Smooth muscle cell (in vitro differentiated cells): ENCODE measurements at regions not wholly inside any gene's neighbourhood (a gene's known extent, or its start where the extent isn't known, plus 50 kb on each side); places are given as distances from the start of the nearest gene placed in this dataset.
A peak's percentile ranks its signal among the peaks of the same experiment; 100 is the strongest.
"Not testable (repeated sequence)": the region's sequence is repeated elsewhere in the genome, so short reads cannot be mapped to it uniquely, and the experiment has no call there.

Experiments used
- DNase-seq: peaks from one replicate; lab custom pipeline; 2025; ENCODE audit not compliant: unreplicated experiment; lab: John Stamatoyannopoulos, UW
- H2AFZ ChIP-seq: fragments of 200-600 bp; sonication (generic); 2 replicates; pipeline ENCODE4 v1.6.0; 2016; ENCODE audit warnings: antibody characterized with exemption, low read depth, mild to moderate bottlenecking
- H3F3A ChIP-seq: fragments of 200-600 bp; sonication (generic); 2 replicates; pipeline ENCODE4 v1.6.0; 2017; ENCODE audit warnings: antibody characterized with exemption, low read depth
- H3K27ac ChIP-seq: fragments of 200-600 bp; sonication (generic); 2 replicates; pipeline ENCODE4 v1.5.1; 2016; ENCODE audit warnings: low read depth, mild to moderate bottlenecking
- H3K27me3 ChIP-seq: fragments of 200-600 bp; sonication (generic); 2 replicates; pipeline ENCODE4 v1.6.1; 2016; ENCODE audit warnings: low read depth, mild to moderate bottlenecking
- H3K36me3 ChIP-seq: fragments of 200-600 bp; sonication (generic); 2 replicates; pipeline ENCODE4 v1.5.1; 2016; ENCODE audit warnings: low read depth
- H3K4me1 ChIP-seq: fragments of 200-600 bp; sonication (generic); 2 replicates; pipeline ENCODE4 v1.5.1; 2016; ENCODE audit warnings: low read depth
- H3K4me2 ChIP-seq: fragments of 200-600 bp; sonication (generic); 2 replicates; pipeline ENCODE4 v1.6.0; 2016; ENCODE audit warnings: mild to moderate bottlenecking
- H3K4me3 ChIP-seq: fragments of 200-600 bp; sonication (generic); 2 replicates; pipeline ENCODE4 v1.5.1; 2016; ENCODE audit warnings: mild to moderate bottlenecking
- H3K79me2 ChIP-seq: fragments of 200-600 bp; sonication (generic); 2 replicates; pipeline ENCODE4 v1.6.0; 2016; ENCODE audit warnings: low read depth, mild to moderate bottlenecking
- H3K9ac ChIP-seq: fragments of 200-600 bp; sonication (generic); 2 replicates; pipeline ENCODE4 v1.6.0; 2016; ENCODE audit warnings: low read depth
- H3K9me3 ChIP-seq: fragments of 200-600 bp; sonication (generic); replicated peaks from 2 replicates; pipeline ENCODE4 v1.5.1; 2016; ENCODE audit warnings: low read depth
- H4K20me1 ChIP-seq: fragments of 200-600 bp; sonication (generic); 2 replicates; pipeline ENCODE4 v1.6.0; 2016; ENCODE audit warnings: low read depth
- CTCF ChIP-seq: fragments of 200-600 bp; sonication (generic); IDR thresholded peaks from 2 replicates; pipeline ENCODE4 v1.5.1; 2017; ENCODE audit warnings: borderline replicate concordance, mild to moderate bottlenecking, antibody characterized with exemption; ENCODE audit not compliant: insufficient read depth, poor library complexity, severe bottlenecking
- WGBS: methylation state at CpG from one replicate; pipeline ENCODE4 v1.1.7; 2016; ENCODE audit warnings: low lambda C conversion rate; 5-methylcytosine and 5-hydroxymethylcytosine counted together

- H2AFZ ChIP-seq: no peak overlapping the region
- H3K4me2 ChIP-seq: no peak overlapping the region
- peak overlapping the region; percentile 6 for H3K27ac ChIP-seq
- no peaks in the 10 kb centered on the region for H3K27me3 ChIP-seq
- no peak overlapping the region for H3K4me3 ChIP-seq
- no peaks in the 10 kb centered on the region for H3K9me3 ChIP-seq
- no peaks in the 10 kb centered on the region for H3F3A ChIP-seq
- H3K9ac ChIP-seq: no peak overlapping the region
- H3K79me2 ChIP-seq: no peaks in the 10 kb centered on the region
- H3K4me1 ChIP-seq: peaks cover 3% of the 10 kb centered on the region
- DNase-seq: no peak
- H3K36me3 ChIP-seq: no peaks in the 10 kb centered on the region
- TF ChIP-seq CTCF: no peak
- no peaks in the 10 kb centered on the region for H4K20me1 ChIP-seq
These were observed 380.8 kb downstream of the KCNRG start for GRCh38 chr13:50396001-50396400.

GRCh38 chr13:50396618-50397017 is 381.4 kb downstream of the KCNRG start:
- not testable (repeated sequence) for H3F3A ChIP-seq, H3K4me1 ChIP-seq, DNase-seq, H4K20me1 ChIP-seq, H3K27me3 ChIP-seq, H3K9me3 ChIP-seq, H3K9ac ChIP-seq, H3K79me2 ChIP-seq, H3K4me3 ChIP-seq, H3K36me3 ChIP-seq, H2AFZ ChIP-seq, H3K4me2 ChIP-seq
- WGBS: 98% methylated on average over 31 of the region's 31 CpGs
- H3K27ac ChIP-seq: peak overlapping the region; percentile 6

- no peaks in the 10 kb centered on the region for H3F3A ChIP-seq
- no peaks in the 10 kb centered on the region for H3K79me2 ChIP-seq
- peaks cover 5% of the 10 kb centered on the region for H3K4me1 ChIP-seq
- H3K4me3 ChIP-seq: no peak overlapping the region
- no peak overlapping the region for H3K4me2 ChIP-seq
- no peak overlapping the region for H3K27ac ChIP-seq
- H3K36me3 ChIP-seq: no peaks in the 10 kb centered on the region
- WGBS: 79% methylated on average over 3 of the region's 3 CpGs
- no peak for TF ChIP-seq CTCF
- no peaks in the 10 kb centered on the region for H3K9me3 ChIP-seq
- H3K27me3 ChIP-seq: no peaks in the 10 kb centered on the region
- no peak for DNase-seq
- H3K9ac ChIP-seq: no peak overlapping the region
- peak overlapping the region; percentile 10 for H2AFZ ChIP-seq
- no peaks in the 10 kb centered on the region for H4K20me1 ChIP-seq
These were observed 384.9 kb downstream of the KCNRG start for GRCh38 chr13:50400035-50400726.

- no peak for TF ChIP-seq CTCF
- Histone ChIP-seq H3K9me3 (no peaks in the 10 kb centered on the region), H3K4me1 (peaks cover 5% of the 10 kb centered on the region), H3K4me3 (no peak overlapping the region), H3K79me2 (no peaks in the 10 kb centered on the region), H3K4me2 (peak overlapping the region; percentile 62), H3K27ac (peak overlapping the region; percentile 55), H2AFZ (no peak overlapping the region), H3K36me3 (no peaks in the 10 kb centered on the region), H3F3A (no peaks in the 10 kb centered on the region), H3K27me3 (no peaks in the 10 kb centered on the region), H4K20me1 (no peaks in the 10 kb centered on the region), H3K9ac (no peak overlapping the region)
- DNase-seq: no peak
- 42% methylated on average over 1 of the region's 1 CpG for WGBS
These were observed 385.8 kb downstream of the KCNRG start for GRCh38 chr13:50401049-50401505.
